Central memory CD8-positive, alpha-beta T cell (primary cell): ENCODE measurements at regions not wholly inside any gene's neighbourhood (a gene's known extent, or its start where the extent isn't known, plus 50 kb on each side); places are given as distances from the start of the nearest gene placed in this dataset.

ENCODE experiments used
- ATAC-seq: fragments of 150-1000 bp; cut with Tn5 transposase; replicated peaks from 2 replicates; pipeline ENCODE4 v1.10.0; 2022; ENCODE audit warnings: mild to moderate bottlenecking, moderate FRiP score, moderate number of reproducible peaks; ENCODE audit not compliant: poor library complexity, severe bottlenecking; ENCODE audit errors: extremely low read depth
- DNase-seq, 2 donors: peaks; one replicate each; pipeline ENCODE4 v3.0.0; 2021; ENCODE audit warnings: low spot score in 2 of 2
- H3K27ac Mint-ChIP-seq: one replicate; pipeline ENCODE4 v1.8.0; 2022; ENCODE audit warnings: low read depth, mild to moderate bottlenecking, moderate library complexity, mixed read lengths
- H3K27me3 Mint-ChIP-seq: one replicate; pipeline ENCODE4 v1.8.0; 2022; ENCODE audit warnings: mixed read lengths
- H3K36me3 Mint-ChIP-seq: one replicate; pipeline ENCODE4 v1.8.0; 2022; ENCODE audit warnings: mild to moderate bottlenecking, moderate library complexity, mixed read lengths; ENCODE audit not compliant: insufficient read depth
- H3K4me1 Mint-ChIP-seq: one replicate; pipeline ENCODE4 v1.8.0; 2022; ENCODE audit warnings: mixed read lengths
- H3K4me3 Mint-ChIP-seq: one replicate; pipeline ENCODE4 v1.8.0; 2022; ENCODE audit warnings: mild to moderate bottlenecking, moderate library complexity, mixed read lengths
- H3K9me3 Mint-ChIP-seq: one replicate; pipeline ENCODE4 v1.8.0; 2022; ENCODE audit warnings: mixed read lengths

GRCh38 chr5:113809626-113810025, 296.1 kb downstream of the YTHDC2 start:
- Mint-ChIP-seq H3K4me1 (no peaks in the 10 kb centered on the region), H3K36me3 (no peaks in the 10 kb centered on the region)

GRCh38 chr5:113813466-113813865, 300.0 kb downstream of the YTHDC2 start:
- Mint-ChIP-seq H3K27ac (no peak overlapping the region), H3K27me3 (no peaks in the 10 kb centered on the region), H3K36me3 (no peaks in the 10 kb centered on the region), H3K4me1 (no peaks in the 10 kb centered on the region), H3K4me3 (no peak overlapping the region), H3K9me3 (peaks cover 9% of the 10 kb centered on the region)
- DNase-seq (no peak), ATAC-seq (no peak)

More at GRCh38 chr5:113809626-113810025, 296.1 kb downstream of the YTHDC2 start:
- H3K27ac Mint-ChIP-seq: no peak overlapping the region
- H3K9me3 Mint-ChIP-seq: peaks cover 9% of the 10 kb centered on the region
- no peaks in the 10 kb centered on the region for H3K27me3 Mint-ChIP-seq
- no peak for ATAC-seq
- no peak overlapping the region for H3K4me3 Mint-ChIP-seq
- DNase-seq: no peak

- Mint-ChIP-seq H3K4me1 (no peaks in the 10 kb centered on the region), H3K27ac (no peak overlapping the region), H3K36me3 (no peaks in the 10 kb centered on the region)
Observed at GRCh38 chr5:113817683-113818082, 304.2 kb downstream of the YTHDC2 start.

GRCh38 chr5:113823696-113824095, 310.2 kb downstream of the YTHDC2 start:
- H3K36me3 Mint-ChIP-seq: no peaks in the 10 kb centered on the region
- DNase-seq (no peak), ATAC-seq (no peak)
- no peak overlapping the region for H3K27ac Mint-ChIP-seq
- no peak overlapping the region for H3K4me3 Mint-ChIP-seq
- no peaks in the 10 kb centered on the region for H3K4me1 Mint-ChIP-seq
- no peaks in the 10 kb centered on the region for H3K27me3 Mint-ChIP-seq
- peaks cover 25% of the 10 kb centered on the region for H3K9me3 Mint-ChIP-seq

More at GRCh38 chr5:113817683-113818082, 304.2 kb downstream of the YTHDC2 start:
- Mint-ChIP-seq H3K27me3 (no peaks in the 10 kb centered on the region), H3K4me3 (no peak overlapping the region), H3K9me3 (no peaks in the 10 kb centered on the region)
- DNase-seq (no peak), ATAC-seq (no peak)

- no peak overlapping the region for H3K4me3 Mint-ChIP-seq
- no peaks in the 10 kb centered on the region for H3K27me3 Mint-ChIP-seq
- peaks cover 25% of the 10 kb centered on the region for H3K9me3 Mint-ChIP-seq
- no peaks in the 10 kb centered on the region for H3K4me1 Mint-ChIP-seq
- ATAC-seq: no peak
- H3K36me3 Mint-ChIP-seq: no peaks in the 10 kb centered on the region
- no peak for DNase-seq
- H3K27ac Mint-ChIP-seq: no peak overlapping the region
Observed at GRCh38 chr5:113824307-113824706, 310.8 kb downstream of the YTHDC2 start.

GRCh38 chr5:113825176-113825575, 311.7 kb downstream of the YTHDC2 start:
- H3K9me3 Mint-ChIP-seq: peaks cover 25% of the 10 kb centered on the region
- ATAC-seq: no peak
- H3K36me3 Mint-ChIP-seq: no peaks in the 10 kb centered on the region
- H3K27me3 Mint-ChIP-seq: no peaks in the 10 kb centered on the region
- no peaks in the 10 kb centered on the region for H3K4me1 Mint-ChIP-seq
- no peak for DNase-seq
- no peak overlapping the region for H3K4me3 Mint-ChIP-seq
- no peak overlapping the region for H3K27ac Mint-ChIP-seq

GRCh38 chr5:113846941-113847340, 333.4 kb downstream of the YTHDC2 start:
- Mint-ChIP-seq H3K4me3 (no peak overlapping the region), H3K4me1 (no peaks in the 10 kb centered on the region), H3K9me3 (no peaks in the 10 kb centered on the region), H3K27me3 (no peaks in the 10 kb centered on the region), H3K27ac (no peak overlapping the region), H3K36me3 (no peaks in the 10 kb centered on the region)
- no peak for ATAC-seq
- no peak for DNase-seq

GRCh38 chr5:113864437-113864836, 350.9 kb downstream of the YTHDC2 start:
- Mint-ChIP-seq H3K9me3 (peaks cover 5% of the 10 kb centered on the region), H3K4me3 (no peak overlapping the region), H3K27ac (no peak overlapping the region), H3K4me1 (no peaks in the 10 kb centered on the region), H3K36me3 (no peaks in the 10 kb centered on the region), H3K27me3 (no peaks in the 10 kb centered on the region)
- no peak for DNase-seq
- no peak for ATAC-seq

GRCh38 chr5:113866763-113867162, 353.3 kb downstream of the YTHDC2 start:
- no peak overlapping the region for H3K27ac Mint-ChIP-seq
- peaks cover 13% of the 10 kb centered on the region for H3K9me3 Mint-ChIP-seq
- DNase-seq: no peak
- H3K27me3 Mint-ChIP-seq: no peaks in the 10 kb centered on the region
- H3K36me3 Mint-ChIP-seq: no peaks in the 10 kb centered on the region
- H3K4me3 Mint-ChIP-seq: no peak overlapping the region
- ATAC-seq: no peak
- no peaks in the 10 kb centered on the region for H3K4me1 Mint-ChIP-seq

GRCh38 chr5:113869611-113870010, 356.1 kb downstream of the YTHDC2 start:
- DNase-seq: no peak
- no peak for ATAC-seq
- Mint-ChIP-seq H3K36me3 (no peaks in the 10 kb centered on the region), H3K4me3 (no peak overlapping the region), H3K27me3 (no peaks in the 10 kb centered on the region), H3K27ac (no peak overlapping the region), H3K9me3 (peaks cover 13% of the 10 kb centered on the region), H3K4me1 (no peaks in the 10 kb centered on the region)

- H3K27me3 Mint-ChIP-seq: no peaks in the 10 kb centered on the region
- DNase-seq: no peak
- H3K9me3 Mint-ChIP-seq: peaks cover 17% of the 10 kb centered on the region
- H3K36me3 Mint-ChIP-seq: no peaks in the 10 kb centered on the region
- no peak overlapping the region for H3K4me3 Mint-ChIP-seq
- ATAC-seq: no peak
- no peaks in the 10 kb centered on the region for H3K4me1 Mint-ChIP-seq
- no peak overlapping the region for H3K27ac Mint-ChIP-seq
Observed at GRCh38 chr5:113871972-113872371, 358.5 kb downstream of the YTHDC2 start.

GRCh38 chr5:113875096-113875495, 361.6 kb downstream of the YTHDC2 start:
- Mint-ChIP-seq H3K27me3 (no peaks in the 10 kb centered on the region), H3K36me3 (no peaks in the 10 kb centered on the region), H3K27ac (no peak overlapping the region), H3K4me1 (no peaks in the 10 kb centered on the region), H3K4me3 (no peak overlapping the region), H3K9me3 (peaks cover 18% of the 10 kb centered on the region)
- DNase-seq (no peak), ATAC-seq (no peak)

- H3K36me3 Mint-ChIP-seq: no peaks in the 10 kb centered on the region
- no peak overlapping the region for H3K4me3 Mint-ChIP-seq
- H3K4me1 Mint-ChIP-seq: no peaks in the 10 kb centered on the region
- DNase-seq: no peak
- peaks cover 15% of the 10 kb centered on the region for H3K9me3 Mint-ChIP-seq
- H3K27me3 Mint-ChIP-seq: no peaks in the 10 kb centered on the region
- H3K27ac Mint-ChIP-seq: no peak overlapping the region
- ATAC-seq: no peak
Observed at GRCh38 chr5:113891491-113891890, 378.0 kb downstream of the YTHDC2 start.

GRCh38 chr5:113896789-113897188, 383.3 kb downstream of the YTHDC2 start:
- Mint-ChIP-seq H3K27ac (no peak overlapping the region), H3K27me3 (no peaks in the 10 kb centered on the region), H3K4me1 (no peaks in the 10 kb centered on the region), H3K9me3 (no peaks in the 10 kb centered on the region), H3K36me3 (no peaks in the 10 kb centered on the region), H3K4me3 (no peak overlapping the region)
- DNase-seq: no peak
- no peak for ATAC-seq
